ENCODE measurements at regions not wholly inside any gene's neighbourhood (a gene's known extent, or its start where the extent isn't known, plus 50 kb on each side); places are given as distances from the start of the nearest gene placed in this dataset.
A peak's percentile ranks its signal among the peaks of the same experiment; 100 is the strongest.
"Not testable (repeated sequence)": the region's sequence is repeated elsewhere in the genome, so short reads cannot be mapped to it uniquely, and the experiment has no call there.

DNA sequence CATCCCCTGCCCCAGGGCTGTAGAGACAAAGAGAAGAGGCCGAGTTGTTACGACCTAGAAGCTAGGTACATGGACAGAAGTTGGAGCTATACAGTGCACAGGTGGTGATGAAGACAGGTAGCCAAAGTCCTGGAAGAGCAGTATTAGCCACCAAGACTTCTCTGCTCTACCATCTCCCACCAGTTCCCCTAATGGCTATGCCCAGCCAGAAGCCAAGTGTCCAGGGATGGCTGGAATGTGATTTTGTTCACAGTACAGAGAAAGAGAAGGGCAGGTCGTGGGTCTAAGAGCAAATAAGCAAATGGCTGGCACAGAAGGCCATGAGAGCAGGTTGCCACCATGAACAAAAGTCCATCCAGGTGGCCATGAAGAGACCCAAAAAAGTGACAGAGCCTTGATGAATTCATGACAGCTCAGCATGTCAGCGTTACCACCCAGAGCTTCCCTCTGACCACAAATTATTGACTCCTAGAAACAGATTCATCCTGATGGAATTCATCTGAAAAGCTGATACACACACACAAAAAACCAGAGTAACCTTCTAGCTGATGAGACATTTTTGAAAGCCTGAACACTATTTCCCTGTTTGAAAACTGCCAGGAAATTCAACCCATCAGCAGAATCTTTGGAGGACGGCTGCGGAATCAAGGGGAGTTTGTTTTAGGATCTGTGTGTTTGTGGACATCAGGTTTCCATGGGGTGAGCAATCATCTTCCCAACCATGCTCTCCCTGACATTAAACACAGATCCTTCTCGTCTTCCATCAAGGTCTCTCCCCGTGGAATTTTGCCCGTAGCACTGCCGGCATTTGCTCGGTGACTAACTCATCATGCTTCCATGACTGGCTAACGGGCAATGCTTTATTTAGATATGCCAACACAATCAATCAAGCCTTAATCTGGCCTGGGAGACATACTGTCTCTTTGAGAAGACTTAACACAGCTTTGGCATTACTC is 906.7 kb upstream of the AUTS2 start:
- DNase-seq: peak; percentile 71

DNA sequence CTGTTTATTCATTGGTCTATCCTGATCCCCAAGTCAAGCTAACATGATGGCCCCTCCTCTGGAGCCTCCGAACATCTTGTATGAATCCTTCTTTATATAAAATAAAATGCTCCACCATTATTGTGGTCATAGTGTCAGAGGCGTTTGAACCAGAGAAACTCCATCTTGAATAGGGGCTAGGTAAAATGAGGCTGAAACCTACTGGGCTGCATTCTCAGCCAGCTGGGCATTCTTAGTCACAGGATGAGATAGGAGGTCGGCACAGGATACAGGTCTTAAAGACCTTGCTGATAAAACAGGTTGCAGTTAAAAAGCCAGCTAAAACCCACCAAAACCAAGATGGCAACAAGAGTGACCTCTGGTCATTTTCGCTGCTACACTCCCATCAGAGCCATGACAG is 905.8 kb upstream of the AUTS2 start:
- DNase-seq: no peak

DNA sequence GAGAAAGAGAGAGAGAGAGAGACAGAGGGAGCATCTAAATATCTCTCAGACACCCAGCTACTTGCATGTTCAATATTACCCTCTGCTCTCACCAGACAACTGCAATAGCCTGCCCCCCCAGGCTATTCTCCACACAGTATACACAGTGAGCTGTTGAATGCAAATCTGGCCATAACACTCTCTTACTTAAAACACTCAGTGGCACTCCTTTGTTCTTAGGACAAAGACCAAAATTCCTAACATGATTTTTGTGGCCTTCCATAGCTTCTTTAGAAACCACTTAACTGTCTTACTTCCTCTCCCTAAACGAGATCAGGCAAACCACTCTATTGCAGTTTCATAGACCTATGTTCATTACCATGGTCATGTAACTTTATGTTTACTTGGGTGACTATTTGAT is 903.6 kb upstream of the AUTS2 start:
- DNase-seq: no peak

DNA sequence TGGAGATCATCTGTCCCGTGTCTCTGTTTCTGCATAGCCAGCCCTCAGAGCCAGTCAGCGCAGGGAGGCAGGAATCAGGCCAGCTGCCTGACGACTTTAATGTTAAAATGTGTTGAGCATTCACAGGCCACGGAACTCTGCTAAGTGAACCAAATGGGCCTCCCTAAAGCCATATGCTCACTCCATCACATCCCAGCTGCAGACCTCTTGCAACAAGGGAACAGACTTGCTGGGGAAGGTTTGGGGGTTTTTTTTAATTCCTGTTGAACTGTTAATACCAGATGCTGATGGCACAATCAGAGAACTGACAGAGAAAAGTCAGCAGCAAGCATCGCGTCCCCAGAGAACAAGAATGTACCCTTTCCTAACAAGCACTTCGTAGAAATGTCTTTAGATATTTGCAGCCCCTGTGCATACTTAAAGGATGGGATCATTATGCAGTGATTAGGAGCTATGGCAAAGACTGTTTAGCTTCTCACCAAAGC is 900.4 kb upstream of the AUTS2 start:
- DNase-seq: no peak

DNA sequence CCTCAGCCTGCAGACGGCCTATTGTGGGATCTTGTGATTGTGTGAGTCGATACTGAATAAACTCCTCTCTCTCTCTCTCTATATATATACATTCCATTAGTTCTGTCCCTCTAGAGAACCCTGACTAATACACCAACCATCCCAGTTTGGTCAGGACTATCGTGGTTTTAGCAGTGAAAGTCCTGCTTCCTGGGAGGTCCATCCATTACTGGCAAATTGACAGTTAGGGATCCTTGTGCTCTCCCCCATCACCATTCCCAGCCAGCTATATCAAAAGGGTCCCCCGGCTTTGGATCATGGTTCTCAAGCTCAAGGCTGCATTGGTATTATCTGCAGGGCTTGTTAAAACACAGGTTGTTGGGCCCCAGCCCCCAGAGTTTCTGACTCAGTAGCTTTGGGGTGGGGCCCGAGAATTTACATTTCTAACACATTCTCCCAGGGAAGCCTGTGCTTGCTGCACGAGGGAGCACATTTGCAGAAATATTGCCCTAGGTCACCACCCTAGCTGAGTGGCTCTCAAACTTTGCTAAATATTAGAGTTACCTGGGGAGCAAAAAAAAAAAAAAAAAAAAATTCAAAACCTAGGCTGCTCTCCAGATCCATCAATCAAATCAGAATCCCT is 899.1 kb upstream of the AUTS2 start:
- DNase-seq: no peak

DNA sequence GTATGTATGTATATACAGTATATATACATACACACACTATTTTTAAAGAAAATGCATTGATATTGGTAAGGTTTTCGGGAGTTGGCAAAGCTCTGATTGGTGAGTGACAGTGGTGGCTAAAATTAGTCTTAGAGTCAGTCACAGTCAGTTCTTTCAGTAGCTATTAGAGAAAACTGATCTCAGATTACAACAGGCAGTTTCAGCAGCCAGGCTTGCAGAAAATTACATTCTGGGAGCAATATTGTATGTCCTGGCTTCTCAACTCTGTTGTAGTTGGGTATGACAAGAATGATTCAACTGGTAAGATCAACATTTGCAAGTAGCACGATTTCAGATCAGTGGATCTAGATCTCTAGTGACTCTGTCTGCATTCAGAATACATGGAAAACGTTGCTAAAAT is 897.9 kb upstream of the AUTS2 start:
- no peak for DNase-seq

DNA sequence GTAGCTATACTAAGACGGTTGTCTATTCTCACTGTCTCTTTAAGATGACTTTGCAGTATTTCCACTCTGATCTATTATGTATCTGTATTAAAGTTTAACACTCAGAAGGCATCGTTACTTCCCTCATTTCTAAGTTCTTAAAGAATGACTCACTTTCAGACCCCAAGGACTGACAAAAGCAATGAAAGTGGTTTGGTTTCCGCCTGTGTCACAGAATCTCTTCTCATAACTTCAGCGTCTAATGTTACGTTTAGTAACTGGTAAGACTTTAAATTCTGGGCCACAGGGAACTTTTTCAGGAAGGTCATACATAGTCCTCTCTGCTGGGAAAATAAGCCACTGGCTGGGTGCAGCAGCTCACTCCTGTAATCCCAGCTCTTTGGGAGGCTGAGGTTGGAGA is 892.0 kb upstream of the AUTS2 start:
- DNase-seq: no peak

DNA sequence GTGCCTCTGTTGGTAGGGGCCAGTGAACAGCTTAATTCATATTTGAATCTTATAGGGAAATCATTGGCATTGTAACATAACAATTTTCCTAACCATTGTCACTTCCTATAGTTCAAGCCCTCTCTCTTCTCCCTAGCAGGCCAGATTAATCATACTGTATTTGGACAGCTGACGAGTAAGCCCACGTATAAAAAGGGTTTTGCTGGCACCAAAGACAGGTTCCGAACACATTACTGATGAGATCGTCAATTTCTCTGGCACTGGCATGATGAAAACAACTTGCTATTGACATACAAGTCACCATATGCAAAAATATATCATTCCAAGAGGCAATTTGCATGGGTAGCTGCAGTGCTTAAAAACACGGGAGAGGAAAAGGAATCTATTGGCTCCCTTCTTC is 891.1 kb upstream of the AUTS2 start:
- DNase-seq: peak; percentile 33

DNA sequence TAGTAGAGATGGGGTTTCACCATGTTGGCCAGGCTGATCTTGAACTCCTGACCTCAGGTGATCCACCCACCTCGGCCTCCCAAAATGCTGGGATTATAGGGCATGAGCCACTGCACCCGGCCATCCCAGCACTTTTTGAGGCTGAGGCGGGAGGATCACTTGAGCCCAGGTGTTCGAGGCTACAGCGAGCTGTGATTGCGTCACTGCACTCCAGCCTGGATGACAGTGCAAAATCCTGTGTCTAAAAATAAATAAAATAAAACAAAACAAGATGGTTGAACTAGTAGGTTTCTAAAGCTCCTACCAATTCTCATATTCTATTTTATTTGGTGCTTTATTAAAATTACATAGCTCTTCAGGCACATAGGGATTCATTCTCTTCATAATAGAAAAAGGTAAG is 890.3 kb upstream of the AUTS2 start:
- DNase-seq: no peak

DNA sequence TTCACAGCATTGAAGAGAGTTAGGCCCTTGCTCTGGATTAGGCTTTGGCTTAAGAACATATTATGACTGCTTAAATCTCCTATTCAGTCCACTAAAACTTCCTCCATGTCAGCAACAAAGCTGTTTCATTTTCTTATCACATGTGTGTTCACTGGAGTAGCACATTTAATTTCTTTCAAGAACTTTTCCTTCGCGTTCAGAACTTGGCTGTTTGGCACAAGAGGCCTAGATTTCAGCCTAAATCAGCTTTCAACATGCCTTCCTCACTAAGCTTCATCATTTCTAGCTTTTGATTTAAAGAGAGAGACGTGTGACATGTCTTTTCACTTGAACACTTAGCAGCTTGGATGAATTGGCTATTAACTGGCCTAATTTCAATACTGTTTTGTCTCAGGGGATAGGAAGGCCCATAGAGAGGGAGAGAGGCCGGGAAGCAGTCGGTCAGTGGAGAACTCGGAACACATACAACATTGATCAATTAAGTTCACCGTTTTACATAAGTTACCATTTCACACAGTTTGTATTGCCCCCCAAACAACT is 885.2 kb upstream of the AUTS2 start:
- DNase-seq: no peak

DNA sequence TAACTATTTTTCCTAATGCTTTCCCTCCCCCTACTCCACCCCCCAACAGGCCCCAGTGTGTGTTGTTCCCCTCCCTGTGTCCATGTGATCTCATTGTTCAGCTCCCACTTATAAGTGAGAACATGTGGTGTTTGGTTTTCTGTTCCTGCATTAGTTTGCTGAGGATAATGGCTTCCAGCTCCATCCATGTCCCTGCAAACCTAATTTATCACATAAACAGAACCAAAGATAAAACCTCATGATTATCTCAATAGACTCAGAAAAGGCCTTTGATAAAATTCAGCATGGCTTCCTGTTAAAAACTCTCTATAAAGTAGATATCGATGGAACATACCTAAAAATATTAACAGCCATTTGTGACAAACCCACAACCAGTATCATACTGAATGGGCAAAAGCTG is 884.1 kb upstream of the AUTS2 start:
- not testable (repeated sequence) for DNase-seq

DNA sequence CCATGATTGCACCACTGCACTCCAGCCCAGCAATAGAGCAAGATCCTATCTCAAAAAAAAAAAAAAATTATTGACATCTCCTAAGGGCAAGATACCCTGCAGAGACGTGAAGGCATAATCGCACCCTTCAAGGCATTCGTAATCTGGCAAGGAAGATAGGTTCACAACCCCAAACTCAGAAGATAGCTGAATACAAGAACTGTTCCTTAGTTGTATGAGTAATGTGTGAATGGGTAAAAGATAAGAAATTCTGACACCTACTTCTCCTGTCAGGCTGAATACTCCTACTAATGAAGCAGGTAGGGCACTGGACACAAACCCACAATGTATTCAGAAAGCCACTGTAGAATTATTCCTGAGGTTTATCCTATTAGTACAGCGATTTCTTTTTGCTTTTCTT is 882.4 kb upstream of the AUTS2 start:
- no peak for DNase-seq

DNA sequence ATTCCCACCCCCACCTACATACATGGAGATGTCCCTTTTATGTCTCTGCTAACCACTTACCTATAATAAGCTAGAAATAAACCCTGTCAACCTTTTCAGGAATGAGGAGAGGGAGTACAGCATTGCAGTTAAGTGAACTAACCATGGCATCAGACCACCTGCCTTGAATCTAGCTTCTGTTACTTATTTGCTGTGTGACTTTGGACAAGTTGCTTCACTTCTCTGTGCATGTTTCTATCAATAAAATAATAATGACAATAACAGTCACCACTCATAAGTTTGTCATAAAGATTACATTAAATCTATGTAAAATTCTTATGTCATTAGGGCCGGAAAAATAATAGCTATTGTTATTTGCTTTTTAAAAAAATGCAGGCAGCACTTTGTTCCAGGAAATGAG is 881.1 kb upstream of the AUTS2 start:
- DNase-seq: no peak

DNA sequence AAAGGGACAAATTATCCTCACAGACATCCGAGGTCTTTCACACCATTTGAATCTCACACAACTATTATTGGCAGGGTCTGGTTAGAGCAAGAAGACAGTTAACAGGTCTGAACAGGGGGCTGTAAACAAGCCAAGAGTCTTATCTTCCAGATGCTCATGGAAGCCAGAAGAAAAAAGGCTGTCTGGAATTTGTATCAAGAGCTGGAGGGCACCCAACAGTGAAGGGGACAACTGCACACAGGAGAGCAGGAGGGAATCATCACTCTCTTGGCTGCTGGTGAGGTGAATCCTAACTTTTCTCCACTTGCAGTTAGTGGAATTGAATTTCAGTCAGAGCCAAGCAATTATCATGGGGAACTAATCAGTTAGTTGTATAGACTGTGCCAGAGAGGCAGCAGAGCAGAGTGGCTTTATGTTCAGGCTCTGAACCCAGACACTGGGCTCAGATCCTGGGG is 880.2 kb upstream of the AUTS2 start:
- peak; percentile 66 for DNase-seq

DNA sequence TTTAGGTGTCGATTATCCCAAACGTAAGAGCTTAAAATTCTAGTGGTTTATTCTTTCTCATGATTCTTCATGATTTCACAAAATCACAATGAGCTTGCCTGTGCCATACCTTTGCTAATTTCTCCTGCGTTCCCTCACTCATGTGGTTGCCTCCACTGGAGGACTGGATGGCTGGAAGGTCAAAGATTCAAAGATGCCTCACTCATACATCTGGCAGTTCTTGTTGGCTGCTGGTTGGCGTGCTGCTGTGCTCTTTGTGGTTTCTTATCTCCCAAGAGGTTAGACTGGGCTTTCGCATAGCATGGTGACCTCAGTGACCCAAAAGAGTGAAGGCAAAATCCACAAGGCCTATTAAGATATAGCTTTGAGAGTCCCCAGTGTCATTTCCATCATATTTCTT is 877.6 kb upstream of the AUTS2 start:
- no peak for DNase-seq

DNA sequence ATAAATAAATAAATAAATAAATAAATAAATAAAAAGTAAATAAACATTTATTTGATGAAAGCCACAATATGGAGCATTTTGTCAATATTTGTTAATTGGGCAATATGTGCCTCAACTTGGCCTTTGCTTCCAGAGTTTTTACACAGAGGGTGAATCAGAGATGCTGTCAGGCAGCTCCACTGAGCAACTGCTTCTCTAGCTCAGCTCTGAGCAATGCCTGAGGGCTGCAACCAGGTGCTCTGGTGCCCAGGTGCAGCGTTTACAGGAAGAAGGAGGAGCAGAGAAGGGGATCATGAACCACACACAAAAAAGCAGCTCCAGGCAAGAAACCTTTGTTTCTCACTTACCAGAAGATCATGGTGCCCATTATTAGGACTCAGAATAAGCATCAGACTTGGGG is 876.2 kb upstream of the AUTS2 start:
- DNase-seq: peak; percentile 83

DNA sequence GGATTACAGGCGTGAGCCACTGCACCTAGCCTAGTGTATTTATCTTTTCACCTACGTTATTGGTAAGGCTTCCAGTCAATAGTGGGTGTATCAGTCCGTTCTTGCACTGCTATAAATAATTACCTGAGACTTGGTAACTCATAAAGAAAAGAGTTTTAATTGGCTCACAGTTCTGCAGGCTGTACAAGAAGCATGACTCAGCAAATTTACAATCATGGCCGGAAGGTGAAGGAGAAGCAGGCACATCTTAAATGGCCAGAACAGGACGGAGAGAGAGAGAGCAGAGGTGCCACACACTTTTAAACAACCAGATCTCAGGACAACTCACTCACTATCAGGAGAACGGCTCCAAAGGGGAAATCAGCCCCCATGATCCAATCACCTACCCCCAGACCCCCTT is 873.3 kb upstream of the AUTS2 start:
- DNase-seq: no peak

DNA sequence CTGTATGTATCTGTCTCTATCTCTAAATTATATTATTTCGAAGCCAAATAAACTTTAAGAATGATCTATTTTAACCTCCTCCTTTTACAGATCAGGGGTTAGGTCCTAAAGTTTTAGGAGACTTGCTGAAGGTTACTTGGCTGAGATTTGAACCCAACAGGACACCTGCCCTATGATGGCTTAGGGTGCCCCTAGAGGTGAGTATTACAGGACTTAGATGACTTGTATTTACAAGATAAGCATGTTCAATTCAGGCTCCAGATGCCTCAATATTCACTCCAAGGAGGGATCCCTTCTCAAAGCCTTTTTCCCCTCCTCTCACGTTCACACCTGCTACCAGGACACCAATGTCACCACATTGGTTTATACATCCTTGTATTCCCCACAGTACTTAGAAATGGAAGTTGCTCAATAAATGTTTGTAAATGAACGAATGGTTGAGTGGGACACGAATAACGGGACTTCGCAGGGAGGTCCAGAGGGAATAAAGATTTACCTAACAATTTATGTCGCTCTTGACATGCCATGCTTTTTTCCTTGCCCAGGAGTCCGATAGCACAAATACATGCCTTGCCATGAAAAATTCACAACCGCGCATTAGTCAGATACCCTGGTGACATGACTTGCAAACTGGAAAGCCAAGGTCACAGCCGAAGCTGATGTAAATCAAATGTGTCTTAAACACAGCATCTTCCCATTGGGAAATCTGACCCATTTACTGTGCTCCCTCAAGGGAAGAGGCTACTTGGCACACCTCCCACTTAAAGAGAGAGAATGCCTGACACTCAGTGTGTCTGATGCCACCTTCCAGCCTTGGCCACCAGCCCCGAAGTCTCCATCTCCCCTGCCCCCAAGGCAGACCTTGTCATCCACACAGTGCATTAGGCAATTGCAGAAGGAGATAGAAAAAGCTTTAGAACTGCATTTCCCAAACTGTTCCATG is 872.2 kb upstream of the AUTS2 start:
- no peak for DNase-seq

DNA sequence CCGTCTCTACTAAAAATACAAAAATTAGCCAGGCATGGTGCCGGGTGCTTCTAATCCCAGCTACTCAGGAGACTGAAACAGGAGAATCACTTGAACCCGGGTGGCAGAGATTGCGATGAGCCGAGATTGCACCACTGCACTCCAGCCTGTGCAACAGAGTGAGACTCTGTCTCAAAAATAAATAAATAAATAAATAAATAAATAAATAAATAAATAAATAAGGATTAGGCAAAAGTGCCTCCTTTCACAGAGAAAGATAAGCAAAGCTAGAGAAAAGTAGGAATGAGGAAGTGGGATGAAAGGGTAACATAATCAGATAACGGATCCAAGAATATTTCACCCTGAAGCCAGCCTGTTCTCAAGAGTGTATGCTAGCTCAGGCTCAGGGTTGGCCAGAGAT is 869.6 kb upstream of the AUTS2 start:
- DNase-seq: not testable (repeated sequence)

DNA sequence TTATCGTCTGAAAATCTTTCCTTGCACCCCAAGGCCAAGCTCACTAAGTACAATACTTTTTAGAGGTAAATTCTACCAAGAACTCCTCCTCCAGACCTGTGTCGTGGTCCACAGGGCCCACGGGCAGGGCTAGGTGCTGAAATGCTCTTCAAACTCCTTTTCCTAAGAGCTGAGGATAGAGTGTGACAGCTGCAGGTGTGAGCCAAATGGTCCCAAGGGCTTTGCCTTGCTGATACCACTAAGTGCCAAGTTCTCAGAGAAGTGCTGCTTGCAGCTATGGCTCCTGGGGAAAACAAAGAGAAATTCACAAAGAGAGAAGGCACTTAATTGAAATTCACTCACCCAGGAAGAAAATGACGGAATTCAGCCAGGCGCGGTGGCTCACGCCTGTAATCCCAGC is 868.9 kb upstream of the AUTS2 start:
- peak; percentile 27 for DNase-seq

DNA sequence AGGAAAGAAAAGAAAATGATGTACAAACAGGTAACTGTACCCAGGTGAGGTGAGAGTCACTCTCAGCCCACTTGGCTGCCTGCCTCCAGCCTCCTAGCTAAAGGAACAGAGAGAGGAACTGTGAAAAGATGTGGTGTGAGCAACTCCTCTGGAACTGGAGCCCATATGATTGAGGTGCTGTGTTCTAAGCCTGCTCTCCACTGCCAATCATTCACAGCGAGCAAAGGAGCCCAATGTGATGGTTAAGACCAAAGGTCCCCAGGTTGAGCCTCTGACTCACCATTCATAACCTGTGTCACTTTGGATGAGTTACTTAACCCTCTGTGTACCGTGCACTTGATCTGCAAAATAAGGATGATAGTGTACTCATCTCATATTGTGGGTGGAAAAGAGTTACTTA is 868.1 kb upstream of the AUTS2 start:
- DNase-seq: peak; percentile 56

DNA sequence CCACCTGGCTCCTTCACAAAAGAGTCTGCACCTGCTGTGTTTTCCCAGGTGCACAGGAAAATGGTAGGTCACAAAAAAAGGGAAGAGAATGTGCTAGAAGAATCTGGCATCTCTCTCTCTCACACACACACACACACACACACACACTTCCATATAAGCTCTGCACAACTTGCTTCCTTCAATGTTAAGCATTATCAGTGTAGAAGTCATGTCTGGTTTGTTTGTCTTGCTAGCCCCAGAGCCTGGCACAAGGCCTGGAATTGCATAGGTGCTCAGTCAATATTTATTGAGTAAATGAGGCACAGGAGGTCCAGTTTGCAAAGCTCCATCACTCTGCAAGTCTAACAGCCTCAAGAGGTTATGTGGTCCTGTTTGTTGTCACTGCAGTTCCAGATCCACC is 867.3 kb upstream of the AUTS2 start:
- peak; percentile 92 for DNase-seq

All from NCI-H146 (cell line).